ENCODE measurements at regions not wholly inside any gene's neighbourhood (a gene's known extent, or its start where the extent isn't known, plus 50 kb on each side); places are given as distances from the start of the nearest gene placed in this dataset.

GRCh38 chr13:104196611-104197010 is 1130.4 kb upstream of the SLC10A2 start:
- no peaks in the 10 kb centered on the region for H3K36me3 ChIP-seq (ENCODE audit: insufficient read depth)
- H3K27me3 ChIP-seq (ENCODE audit: insufficient read depth, low read depth), result no peaks in the 10 kb centered on the region
- no peak overlapping the region for H2AFZ ChIP-seq (ENCODE audit: low read depth)
- H3K4me3 ChIP-seq (IDR thresholded peaks at IDR 0.05; ENCODE audit: insufficient read depth, low read depth, low read length), result no peak overlapping the region
- no peaks in the 10 kb centered on the region for H3K4me1 ChIP-seq (ENCODE audit: low read depth, poor library complexity, severe bottlenecking)
- no peak for TF ChIP-seq CTCF (conservative IDR thresholded peaks at IDR 0.05; ENCODE audit: low read depth, low read length)
- no peaks in the 10 kb centered on the region for H4K20me1 ChIP-seq (ENCODE audit: insufficient read depth)
- no peak overlapping the region for H3K9ac ChIP-seq
- H3K27ac ChIP-seq, result no peak overlapping the region
- H3K4me2 ChIP-seq, result no peak overlapping the region
- H3K79me2 ChIP-seq (ENCODE audit: insufficient read depth, low read depth), result no peaks in the 10 kb centered on the region

DNA sequence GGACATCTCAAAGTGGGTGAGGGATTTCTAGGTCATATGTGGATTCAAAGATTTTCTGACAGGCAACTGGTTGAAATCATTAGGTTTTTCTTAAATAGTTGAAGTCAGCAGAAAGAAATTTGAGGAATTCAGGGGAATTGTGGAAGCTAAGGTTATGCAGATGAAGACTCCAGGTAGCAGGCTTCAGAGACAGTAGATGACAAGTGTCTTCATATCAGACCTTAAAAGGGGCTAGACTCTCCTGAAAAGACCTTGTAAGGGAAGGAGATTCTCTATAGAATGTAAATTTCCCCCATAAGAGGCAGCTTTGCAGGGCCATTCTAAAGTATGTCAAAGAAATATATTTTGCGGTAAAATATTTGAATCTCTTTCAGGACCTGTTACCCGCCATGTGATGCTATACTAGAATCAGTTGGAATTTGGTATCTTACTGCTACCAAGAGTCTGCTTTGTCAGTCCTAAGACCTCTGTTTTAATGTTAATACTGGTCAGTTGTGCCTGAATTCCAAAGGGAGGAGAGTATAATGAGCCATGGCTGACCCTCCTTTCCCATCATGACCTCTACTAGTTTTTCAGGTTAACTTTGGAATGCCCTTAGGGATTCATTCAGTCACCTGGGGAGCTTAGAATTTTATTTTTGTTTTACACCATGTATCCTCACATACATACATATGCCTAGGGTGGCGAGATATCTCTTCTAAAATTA is 1115.5 kb upstream of the SLC10A2 start:
- Histone ChIP-seq H3K4me1 (ENCODE audit: low read depth, poor library complexity, severe bottlenecking) (no peaks in the 10 kb centered on the region), H4K20me1 (ENCODE audit: insufficient read depth) (no peaks in the 10 kb centered on the region), H3K27ac (no peak overlapping the region), H3K9ac (no peak overlapping the region), H3K79me2 (ENCODE audit: insufficient read depth, low read depth) (no peaks in the 10 kb centered on the region), H3K4me3 (IDR thresholded peaks at IDR 0.05; ENCODE audit: insufficient read depth, low read depth, low read length) (no peak overlapping the region), H2AFZ (ENCODE audit: low read depth) (no peak overlapping the region), H3K27me3 (ENCODE audit: insufficient read depth, low read depth) (no peaks in the 10 kb centered on the region), H3K4me2 (no peak overlapping the region), H3K36me3 (ENCODE audit: insufficient read depth) (no peaks in the 10 kb centered on the region)
- no peak for TF ChIP-seq CTCF (conservative IDR thresholded peaks at IDR 0.05; ENCODE audit: low read depth, low read length)

GRCh38 chr13:104170980-104171555 is 1104.9 kb upstream of the SLC10A2 start:
- Histone ChIP-seq H3K27me3 (ENCODE audit: insufficient read depth, low read depth) (no peaks in the 10 kb centered on the region), H3K36me3 (ENCODE audit: insufficient read depth) (no peaks in the 10 kb centered on the region), H3K9ac (no peak overlapping the region), H3K4me3 (IDR thresholded peaks at IDR 0.05; ENCODE audit: insufficient read depth, low read depth, low read length) (no peak overlapping the region), H3K27ac (no peak overlapping the region), H3K4me2 (no peak overlapping the region), H2AFZ (ENCODE audit: low read depth) (no peak overlapping the region), H4K20me1 (ENCODE audit: insufficient read depth) (no peaks in the 10 kb centered on the region), H3K79me2 (ENCODE audit: insufficient read depth, low read depth) (no peaks in the 10 kb centered on the region), H3K4me1 (ENCODE audit: low read depth, poor library complexity, severe bottlenecking) (no peaks in the 10 kb centered on the region)
- no peak for TF ChIP-seq CTCF (conservative IDR thresholded peaks at IDR 0.05; ENCODE audit: low read depth, low read length)

- Histone ChIP-seq H3K79me2 (ENCODE audit: insufficient read depth, low read depth) (no peaks in the 10 kb centered on the region), H2AFZ (ENCODE audit: low read depth) (no peak overlapping the region), H3K4me2 (no peak overlapping the region), H3K27ac (no peak overlapping the region), H3K4me3 (IDR thresholded peaks at IDR 0.05; ENCODE audit: insufficient read depth, low read depth, low read length) (no peak overlapping the region), H3K36me3 (ENCODE audit: insufficient read depth) (no peaks in the 10 kb centered on the region), H3K4me1 (ENCODE audit: low read depth, poor library complexity, severe bottlenecking) (no peaks in the 10 kb centered on the region), H4K20me1 (ENCODE audit: insufficient read depth) (no peaks in the 10 kb centered on the region), H3K27me3 (ENCODE audit: insufficient read depth, low read depth) (no peaks in the 10 kb centered on the region), H3K9ac (no peak overlapping the region)
- no peak for TF ChIP-seq CTCF (conservative IDR thresholded peaks at IDR 0.05; ENCODE audit: low read depth, low read length)
Observed at GRCh38 chr13:104163866-104164630, 1097.8 kb upstream of the SLC10A2 start.

All from KMS-11 (cell line).